Nephron progenitor cell (in vitro differentiated cells): ENCODE measurements at regions not wholly inside any gene's neighbourhood (a gene's known extent, or its start where the extent isn't known, plus 50 kb on each side); places are given as distances from the start of the nearest gene placed in this dataset.

Experiments
- DNase-seq: peaks from one replicate; pipeline ENCODE4 v3.0.0; 2021
- H3K27ac Mint-ChIP-seq: 2 replicates; pipeline ENCODE4 v1.8.0; 2021; ENCODE audit warnings: mild to moderate bottlenecking, moderate library complexity, mixed read lengths
- H3K27me3 Mint-ChIP-seq: 2 replicates; pipeline ENCODE4 v1.8.0; 2021; ENCODE audit warnings: mild to moderate bottlenecking, low read depth, mixed read lengths; ENCODE audit not compliant: poor library complexity
- H3K36me3 Mint-ChIP-seq: 2 replicates; pipeline ENCODE4 v1.8.0; 2021; ENCODE audit warnings: low read depth, mixed read lengths
- H3K4me1 Mint-ChIP-seq: 2 replicates; pipeline ENCODE4 v1.8.0; 2021; ENCODE audit warnings: mixed read lengths
- H3K4me3 Mint-ChIP-seq: 2 replicates; pipeline ENCODE4 v1.8.0; 2021; ENCODE audit warnings: mild to moderate bottlenecking, moderate library complexity, mixed read lengths
- H3K9me3 Mint-ChIP-seq: 2 replicates; pipeline ENCODE4 v1.8.0; 2021; ENCODE audit warnings: mild to moderate bottlenecking, moderate library complexity, mixed read lengths
- TF ChIP-seq, protein P1 (sequence below): fragments of 200-600 bp; sonication (generic); IDR thresholded peaks from 2 replicates; pipeline ENCODE4 v1.5.0; 2021; ENCODE audit warnings: antibody characterized with exemption

- Mint-ChIP-seq H3K27ac (no peak overlapping the region), H3K4me3 (no peak overlapping the region), H3K4me1 (no peaks in the 10 kb centered on the region), H3K9me3 (no peaks in the 10 kb centered on the region), H3K27me3 (no peaks in the 10 kb centered on the region), H3K36me3 (no peaks in the 10 kb centered on the region)
- TF ChIP-seq, protein P1, sequence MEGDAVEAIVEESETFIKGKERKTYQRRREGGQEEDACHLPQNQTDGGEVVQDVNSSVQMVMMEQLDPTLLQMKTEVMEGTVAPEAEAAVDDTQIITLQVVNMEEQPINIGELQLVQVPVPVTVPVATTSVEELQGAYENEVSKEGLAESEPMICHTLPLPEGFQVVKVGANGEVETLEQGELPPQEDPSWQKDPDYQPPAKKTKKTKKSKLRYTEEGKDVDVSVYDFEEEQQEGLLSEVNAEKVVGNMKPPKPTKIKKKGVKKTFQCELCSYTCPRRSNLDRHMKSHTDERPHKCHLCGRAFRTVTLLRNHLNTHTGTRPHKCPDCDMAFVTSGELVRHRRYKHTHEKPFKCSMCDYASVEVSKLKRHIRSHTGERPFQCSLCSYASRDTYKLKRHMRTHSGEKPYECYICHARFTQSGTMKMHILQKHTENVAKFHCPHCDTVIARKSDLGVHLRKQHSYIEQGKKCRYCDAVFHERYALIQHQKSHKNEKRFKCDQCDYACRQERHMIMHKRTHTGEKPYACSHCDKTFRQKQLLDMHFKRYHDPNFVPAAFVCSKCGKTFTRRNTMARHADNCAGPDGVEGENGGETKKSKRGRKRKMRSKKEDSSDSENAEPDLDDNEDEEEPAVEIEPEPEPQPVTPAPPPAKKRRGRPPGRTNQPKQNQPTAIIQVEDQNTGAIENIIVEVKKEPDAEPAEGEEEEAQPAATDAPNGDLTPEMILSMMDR: no peak
- DNase-seq: no peak
Measured at GRCh38 chr18:56291294-56291693, 347.1 kb downstream of the TXNL1 start.

DNA sequence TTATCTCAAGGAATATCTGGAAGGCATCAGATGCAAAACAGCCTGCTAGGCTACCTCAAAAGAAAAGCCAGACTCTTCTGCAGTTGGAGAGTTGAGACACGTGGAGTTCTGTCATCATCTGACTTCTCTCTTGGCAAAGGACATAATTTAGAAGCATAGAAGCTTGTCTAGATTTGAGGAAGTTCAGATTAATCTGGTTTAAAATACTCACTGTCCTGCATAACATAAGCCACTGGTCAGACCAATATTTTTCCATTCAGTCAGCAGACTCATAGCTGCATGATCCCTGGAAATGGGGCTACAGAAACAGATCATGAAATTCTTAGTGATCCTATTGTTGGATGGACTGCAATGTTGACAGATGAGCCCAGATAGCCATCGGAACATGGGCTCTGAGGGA, 349.0 kb downstream of the TXNL1 start:
- H3K27ac Mint-ChIP-seq: no peak overlapping the region

GRCh38 chr18:56286775-56287325, 351.5 kb downstream of the TXNL1 start:
- no peak for DNase-seq
- Mint-ChIP-seq H3K4me1 (no peaks in the 10 kb centered on the region), H3K9me3 (no peaks in the 10 kb centered on the region), H3K27me3 (no peaks in the 10 kb centered on the region), H3K4me3 (no peak overlapping the region), H3K27ac (no peak overlapping the region), H3K36me3 (no peaks in the 10 kb centered on the region)
- TF ChIP-seq, protein P1: no peak

More for the DNA sequence above, 349.0 kb downstream of the TXNL1 start:
- H3K4me3 Mint-ChIP-seq: no peak overlapping the region
- no peaks in the 10 kb centered on the region for H3K9me3 Mint-ChIP-seq
- no peaks in the 10 kb centered on the region for H3K36me3 Mint-ChIP-seq
- TF ChIP-seq, protein P1: no peak
- H3K27me3 Mint-ChIP-seq: no peaks in the 10 kb centered on the region
- H3K4me1 Mint-ChIP-seq: no peaks in the 10 kb centered on the region
- DNase-seq: no peak

DNA sequence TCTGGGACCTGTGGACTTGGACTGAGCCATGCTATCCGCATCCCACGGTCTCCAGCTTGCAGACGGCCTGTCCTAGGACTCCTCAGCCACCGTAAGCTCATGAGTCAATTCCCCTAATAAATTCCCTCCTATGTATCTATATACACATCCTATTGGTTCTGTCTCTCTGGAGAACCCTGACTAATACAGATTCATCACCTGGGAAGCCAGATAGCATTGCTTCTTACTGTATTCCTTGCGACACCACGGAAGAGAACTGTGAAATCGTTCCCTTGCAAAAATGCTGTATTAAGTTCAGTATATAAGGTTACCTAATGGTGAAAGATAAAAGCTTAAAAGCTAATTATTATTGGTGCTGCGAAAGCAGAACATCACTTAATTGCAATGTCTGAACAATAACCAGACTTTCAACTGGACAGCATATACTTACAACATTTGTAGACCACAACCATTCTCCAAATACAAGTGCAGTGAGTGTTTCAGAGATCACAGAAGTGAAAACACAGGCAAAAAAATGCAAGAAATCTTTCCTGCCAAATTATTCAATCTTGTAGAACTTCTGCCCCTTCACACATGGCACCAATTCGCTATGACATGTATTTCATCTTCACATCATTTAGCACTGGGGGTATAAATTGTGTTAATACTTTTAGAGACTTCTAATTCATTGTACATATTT, 352.9 kb downstream of the TXNL1 start:
- H3K36me3 Mint-ChIP-seq: no peaks in the 10 kb centered on the region
- DNase-seq: no peak
- no peaks in the 10 kb centered on the region for H3K9me3 Mint-ChIP-seq
- no peak overlapping the region for H3K27ac Mint-ChIP-seq
- TF ChIP-seq, protein P1: no peak
- H3K4me1 Mint-ChIP-seq: no peaks in the 10 kb centered on the region
- H3K27me3 Mint-ChIP-seq: peaks cover 2% of the 10 kb centered on the region
- no peak overlapping the region for H3K4me3 Mint-ChIP-seq

DNA sequence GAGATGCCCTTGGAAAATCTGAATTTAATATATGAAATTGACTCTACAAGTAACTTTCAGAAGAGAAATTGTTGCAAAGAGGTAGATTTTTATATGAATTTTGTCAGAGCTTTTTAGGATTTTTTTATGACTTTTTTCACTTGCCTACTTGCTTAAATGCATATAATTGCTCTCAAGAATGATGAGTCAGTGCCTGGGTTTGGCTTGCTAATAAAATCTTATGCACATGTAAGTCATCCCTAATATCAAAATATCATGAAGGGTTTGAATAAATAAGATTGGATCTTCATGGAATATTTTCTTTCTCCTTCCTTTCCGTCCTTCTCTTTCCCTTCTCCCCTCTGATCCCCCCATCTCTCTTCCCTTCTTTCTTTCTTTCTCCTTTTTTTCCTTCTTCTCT, 354.1 kb downstream of the TXNL1 start:
- H3K27me3 Mint-ChIP-seq: peaks cover 3% of the 10 kb centered on the region
- H3K4me3 Mint-ChIP-seq: no peak overlapping the region
- H3K27ac Mint-ChIP-seq: no peak overlapping the region
- no peaks in the 10 kb centered on the region for H3K4me1 Mint-ChIP-seq
- TF ChIP-seq, protein P1: no peak
- no peaks in the 10 kb centered on the region for H3K36me3 Mint-ChIP-seq
- no peak for DNase-seq
- peaks cover 3% of the 10 kb centered on the region for H3K9me3 Mint-ChIP-seq

GRCh38 chr18:56283316-56283715, 355.1 kb downstream of the TXNL1 start:
- peaks cover 3% of the 10 kb centered on the region for H3K9me3 Mint-ChIP-seq
- no peak overlapping the region for H3K27ac Mint-ChIP-seq
- peaks cover 3% of the 10 kb centered on the region for H3K27me3 Mint-ChIP-seq
- peaks cover 7% of the 10 kb centered on the region for H3K4me1 Mint-ChIP-seq
- no peak overlapping the region for H3K4me3 Mint-ChIP-seq
- H3K36me3 Mint-ChIP-seq: no peaks in the 10 kb centered on the region
- TF ChIP-seq, protein P1: no peak
- no peak for DNase-seq
